ENCODE measurements at regions not wholly inside any gene's neighbourhood (a gene's known extent, or its start where the extent isn't known, plus 50 kb on each side); places are given as distances from the start of the nearest gene placed in this dataset.
A peak's percentile ranks its signal among the peaks of the same experiment; 100 is the strongest.
"Not testable (repeated sequence)": the region's sequence is repeated elsewhere in the genome, so short reads cannot be mapped to it uniquely, and the experiment has no call there.

DNA sequence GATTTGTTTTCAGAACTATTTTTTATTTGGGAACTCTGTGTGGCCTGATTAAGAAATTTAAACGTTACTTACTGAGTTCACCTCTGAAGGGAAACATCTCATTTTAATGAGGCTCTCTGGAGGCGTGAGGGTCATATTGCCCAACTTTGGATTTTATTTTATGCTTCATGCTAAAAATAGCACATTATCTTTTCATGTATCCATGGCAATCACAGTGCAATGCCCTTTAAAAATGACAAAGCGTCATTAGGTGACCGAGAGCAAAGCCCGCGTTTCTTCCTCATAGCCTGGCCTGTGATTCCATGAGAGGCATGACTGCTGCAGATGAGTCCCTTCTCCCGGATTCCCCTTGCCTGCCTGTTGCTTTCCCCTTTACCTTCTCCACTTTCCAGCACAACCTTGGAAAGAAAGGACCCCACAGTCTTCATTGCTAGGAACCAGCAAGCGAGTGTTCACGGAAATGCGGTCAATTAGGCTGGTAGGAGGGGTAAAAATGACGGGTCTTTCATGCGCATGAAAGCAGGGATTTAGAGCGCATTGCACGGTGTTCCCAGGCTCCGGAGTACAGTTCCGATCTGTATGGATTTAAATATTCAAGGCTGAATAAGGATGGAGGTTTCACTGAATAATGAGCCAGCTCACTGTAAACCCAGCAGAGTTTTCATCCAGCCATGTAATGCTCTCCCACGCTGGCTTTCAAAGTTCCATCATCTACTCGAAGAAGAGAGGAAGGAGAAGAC is 98.2 kb upstream of the PITRM1 start:
- no peak for ATAC-seq
- Mint-ChIP-seq H3K9me3 (no peaks in the 10 kb centered on the region), H3K27ac (no peak overlapping the region), H3K36me3 (no peaks in the 10 kb centered on the region)
- DNase-seq (ENCODE audit: low spot score in 2 of 2): no peak

GRCh38 chr10:3268025-3268424 is 95.4 kb upstream of the PITRM1 start:
- no peak for ATAC-seq
- Mint-ChIP-seq H3K36me3 (no peaks in the 10 kb centered on the region), H3K9me3 (no peaks in the 10 kb centered on the region), H3K27ac (no peak overlapping the region)
- no peak for DNase-seq (ENCODE audit: low spot score in 2 of 2)

DNA sequence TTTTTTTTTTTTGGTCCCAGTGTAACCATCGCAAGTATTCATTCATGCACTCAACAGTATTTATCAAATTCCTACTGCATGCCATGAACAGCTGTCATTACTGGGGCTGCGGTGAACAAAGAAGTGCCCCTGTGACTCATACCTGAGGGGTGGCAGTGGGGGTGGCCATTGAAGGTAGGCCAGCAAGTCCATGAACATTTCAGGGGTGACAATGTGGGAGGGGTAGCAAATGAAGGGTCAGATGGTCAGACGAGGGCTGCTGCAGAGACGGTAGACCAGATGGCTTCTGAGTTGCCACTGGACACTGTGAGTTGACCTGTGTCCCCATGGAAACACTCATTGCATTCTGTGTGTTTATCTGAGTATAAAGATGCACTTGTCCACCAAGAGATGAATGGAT is 92.5 kb upstream of the PITRM1 start:
- Mint-ChIP-seq H3K27ac (no peak overlapping the region), H3K36me3 (no peaks in the 10 kb centered on the region), H3K9me3 (no peaks in the 10 kb centered on the region)
- DNase-seq (ENCODE audit: low spot score in 2 of 2) (no peak), ATAC-seq (no peak)

DNA sequence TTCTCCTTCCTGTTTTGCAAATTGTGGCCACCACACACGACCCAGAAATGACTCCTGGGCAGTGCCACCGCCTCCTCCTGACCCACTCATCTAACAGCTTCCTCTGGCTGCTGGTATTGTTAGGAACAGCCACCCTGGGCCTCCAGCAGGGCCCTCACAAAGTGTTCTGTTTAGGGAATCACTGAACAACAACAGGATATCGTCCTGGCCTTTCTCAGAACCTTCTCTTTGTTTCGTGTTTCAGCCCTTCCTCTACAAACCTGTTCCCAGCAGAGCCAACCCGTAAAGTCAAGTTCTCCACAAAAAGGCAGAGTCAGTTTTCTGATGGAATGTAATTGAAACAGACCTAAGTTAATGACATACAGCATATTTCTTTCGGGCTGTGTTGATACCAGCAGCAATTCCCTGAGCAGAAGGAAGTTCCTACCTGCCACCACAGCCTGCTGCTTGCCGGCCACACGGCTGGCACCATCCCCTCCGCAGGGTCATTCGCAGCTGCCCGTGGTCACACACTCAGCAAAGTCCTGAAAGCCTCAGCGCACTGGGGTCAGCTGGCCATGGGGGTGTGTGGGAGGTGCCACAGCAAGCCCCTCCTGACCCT is 91.7 kb upstream of the PITRM1 start:
- peak overlapping the region in 1 of 2 donors; percentile 25 for H3K27ac Mint-ChIP-seq
- ATAC-seq (no peak), DNase-seq (ENCODE audit: low spot score in 2 of 2) (no peak)
- no peaks in the 10 kb centered on the region for H3K9me3 Mint-ChIP-seq
- H3K36me3 Mint-ChIP-seq: no peaks in the 10 kb centered on the region

- Mint-ChIP-seq H3K9me3 (no peaks in the 10 kb centered on the region), H3K36me3 (no peaks in the 10 kb centered on the region), H3K27ac (peak overlapping the region in 1 of 2 donors; percentile 25)
- ATAC-seq (no peak), DNase-seq (ENCODE audit: low spot score in 2 of 2) (no peak)
These were observed 91.2 kb upstream of the PITRM1 start for GRCh38 chr10:3263747-3264146.

- DNase-seq (ENCODE audit: low spot score in 2 of 2) (no peak), ATAC-seq (no peak)
- Mint-ChIP-seq H3K36me3 (no peaks in the 10 kb centered on the region), H3K9me3 (no peaks in the 10 kb centered on the region), H3K27ac (no peak overlapping the region)
These were observed 90.5 kb upstream of the PITRM1 start for GRCh38 chr10:3263082-3263481.

GRCh38 chr10:3261921-3262320 is 89.3 kb upstream of the PITRM1 start:
- no peak for ATAC-seq
- Mint-ChIP-seq H3K27ac (no peak overlapping the region), H3K9me3 (no peaks in the 10 kb centered on the region), H3K36me3 (no peaks in the 10 kb centered on the region)
- DNase-seq (ENCODE audit: low spot score in 2 of 2): no peak

DNA sequence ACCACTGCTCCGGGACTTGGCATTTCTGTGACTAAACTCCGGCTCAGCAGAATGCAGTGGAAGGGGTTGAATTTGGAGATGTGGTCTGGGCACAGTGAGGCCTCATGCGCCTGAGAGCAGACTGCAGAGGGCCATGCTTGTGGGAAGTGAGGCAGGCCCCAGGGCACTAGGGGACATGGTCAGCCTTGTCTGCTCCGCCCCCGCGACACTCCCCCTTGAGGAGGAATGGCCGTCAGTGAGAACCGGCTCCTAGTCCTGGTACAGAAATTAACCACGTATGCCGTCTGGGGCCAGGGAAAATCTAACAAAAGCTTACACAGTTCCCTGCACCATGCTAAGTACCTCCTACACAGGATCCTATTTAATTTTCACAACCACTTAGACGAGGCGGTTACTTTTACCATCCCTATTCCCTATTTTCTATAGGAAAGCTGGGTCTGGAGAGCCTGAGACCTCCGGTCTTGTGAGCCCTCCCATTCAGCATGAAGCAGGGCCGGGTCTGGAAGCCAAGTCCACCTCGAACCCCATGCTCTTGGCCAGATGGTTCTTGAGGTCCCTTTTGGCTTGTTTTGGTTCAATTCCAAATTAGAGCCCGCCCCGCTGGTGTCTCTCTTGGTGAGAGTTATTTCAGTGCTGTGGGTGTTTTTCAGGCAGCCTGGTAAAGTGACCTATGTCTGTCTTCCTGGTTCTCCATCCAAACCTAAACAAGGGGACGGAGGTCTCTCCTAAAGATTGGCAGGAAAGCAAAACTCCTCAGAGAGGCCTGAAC is 87.7 kb upstream of the PITRM1 start:
- no peak overlapping the region for H3K27ac Mint-ChIP-seq
- no peaks in the 10 kb centered on the region for H3K36me3 Mint-ChIP-seq
- H3K9me3 Mint-ChIP-seq: no peaks in the 10 kb centered on the region
- no peak for ATAC-seq
- DNase-seq (ENCODE audit: low spot score in 2 of 2): no peak

GRCh38 chr10:3259499-3259898 is 86.9 kb upstream of the PITRM1 start:
- ATAC-seq (no peak), DNase-seq (ENCODE audit: low spot score in 2 of 2) (no peak)
- Mint-ChIP-seq H3K27ac (no peak overlapping the region), H3K9me3 (no peaks in the 10 kb centered on the region), H3K36me3 (no peaks in the 10 kb centered on the region)

DNA sequence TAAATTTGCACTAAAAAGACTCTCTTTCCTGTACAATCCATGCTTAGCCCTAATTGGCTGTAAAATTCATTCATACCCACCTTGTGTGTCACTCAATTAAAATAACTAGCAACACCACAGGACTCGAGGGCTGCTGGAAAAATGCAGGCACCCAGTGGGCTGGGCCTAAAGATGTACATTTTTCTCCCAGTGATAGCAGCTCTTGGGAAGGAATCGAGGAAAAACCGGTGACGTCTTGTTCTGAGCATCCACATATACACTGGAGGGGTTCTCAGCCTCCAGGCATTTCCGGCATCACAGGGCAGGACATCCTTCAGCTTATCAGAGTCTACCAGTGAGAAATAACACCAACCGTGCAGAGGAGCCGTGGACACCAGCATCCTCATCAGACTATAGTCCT is 85.8 kb upstream of the PITRM1 start:
- H3K36me3 Mint-ChIP-seq: no peaks in the 10 kb centered on the region

GRCh38 chr10:3255616-3256015 is 83.0 kb upstream of the PITRM1 start:
- no peaks in the 10 kb centered on the region for H3K36me3 Mint-ChIP-seq
- no peak for ATAC-seq

More for the DNA sequence above, 85.8 kb upstream of the PITRM1 start:
- Mint-ChIP-seq H3K27ac (no peak overlapping the region), H3K9me3 (no peaks in the 10 kb centered on the region)
- DNase-seq (ENCODE audit: low spot score in 2 of 2) (no peak), ATAC-seq (no peak)

DNA sequence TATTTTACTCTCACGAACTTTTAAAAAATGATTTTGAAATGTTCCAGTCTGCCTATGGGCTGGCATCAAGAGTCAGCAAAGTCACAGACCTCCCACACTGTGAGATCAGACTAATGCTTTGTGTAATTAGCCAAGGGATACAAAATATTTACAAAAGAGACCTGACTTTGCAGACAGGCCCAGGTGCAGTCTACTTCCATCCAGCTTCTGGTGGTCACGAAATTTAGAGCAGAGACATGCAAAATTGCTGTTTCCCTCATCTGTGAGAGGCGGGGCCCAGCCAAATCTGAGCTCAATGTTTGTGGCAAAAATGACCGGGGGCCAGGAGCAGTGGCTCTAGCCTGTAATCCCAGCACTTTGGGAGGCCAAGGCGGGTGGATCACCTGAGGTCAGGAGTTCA is 82.5 kb upstream of the PITRM1 start:
- Mint-ChIP-seq H3K27ac (no peak overlapping the region), H3K9me3 (no peaks in the 10 kb centered on the region), H3K36me3 (no peaks in the 10 kb centered on the region)
- ATAC-seq: no peak
- no peak for DNase-seq (ENCODE audit: low spot score in 2 of 2)

More at GRCh38 chr10:3255616-3256015, 83.0 kb upstream of the PITRM1 start:
- DNase-seq (ENCODE audit: low spot score in 2 of 2): no peak
- H3K27ac Mint-ChIP-seq: no peak overlapping the region
- H3K9me3 Mint-ChIP-seq: no peaks in the 10 kb centered on the region

DNA sequence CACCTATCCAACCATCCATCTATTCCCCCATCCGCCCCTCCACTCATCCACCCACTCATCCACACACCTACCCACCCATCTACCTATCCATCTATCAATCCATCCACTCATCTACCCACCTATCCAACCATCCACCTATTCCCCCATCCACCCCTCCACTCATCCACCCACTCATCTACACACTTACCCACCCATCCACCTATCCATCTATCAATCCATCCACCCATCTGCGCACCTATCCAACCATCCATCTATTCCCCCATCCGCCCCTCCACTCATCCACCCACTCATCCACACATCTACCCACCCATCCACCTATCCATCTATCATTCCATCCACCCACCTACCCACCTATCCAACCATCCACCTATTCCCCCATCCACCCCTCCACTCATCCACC is 81.4 kb upstream of the PITRM1 start:
- not testable (repeated sequence) for H3K36me3 Mint-ChIP-seq; DNase-seq (ENCODE audit: low spot score in 2 of 2); H3K27ac Mint-ChIP-seq; ATAC-seq; H3K9me3 Mint-ChIP-seq

DNA sequence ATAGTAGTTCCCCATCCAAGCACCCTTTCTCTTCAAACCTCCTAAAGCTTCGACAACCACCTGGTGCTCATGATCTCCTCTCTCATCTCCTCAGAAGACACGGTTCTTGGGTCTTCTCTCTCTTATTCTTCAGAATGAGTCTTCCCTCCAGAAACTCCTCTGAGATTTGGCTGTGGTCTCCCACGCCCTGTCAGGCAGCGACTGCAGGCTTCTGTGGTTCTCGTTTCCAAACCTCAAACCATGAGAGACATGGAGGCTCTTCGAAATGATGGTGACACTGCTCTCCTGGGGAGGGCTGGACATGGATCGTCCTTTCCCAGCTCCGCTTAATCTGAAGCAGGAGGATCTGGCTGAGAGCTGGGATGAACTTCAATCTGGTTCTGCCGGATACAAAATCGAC is 78.6 kb upstream of the PITRM1 start:
- H3K9me3 Mint-ChIP-seq: no peaks in the 10 kb centered on the region
- ATAC-seq: peak in 1 of 2 donors; percentile 30
- no peak overlapping the region for H3K27ac Mint-ChIP-seq
- H3K36me3 Mint-ChIP-seq: no peaks in the 10 kb centered on the region
- no peak for DNase-seq (ENCODE audit: low spot score in 2 of 2)

GRCh38 chr10:3249307-3249889 is 76.8 kb upstream of the PITRM1 start:
- ATAC-seq: no peak
- Mint-ChIP-seq H3K27ac (no peak overlapping the region), H3K9me3 (no peaks in the 10 kb centered on the region), H3K36me3 (no peaks in the 10 kb centered on the region)
- DNase-seq (ENCODE audit: low spot score in 2 of 2): no peak

GRCh38 chr10:3248526-3249306 is 76.1 kb upstream of the PITRM1 start:
- Mint-ChIP-seq H3K36me3 (no peaks in the 10 kb centered on the region), H3K27ac (no peak overlapping the region), H3K9me3 (no peaks in the 10 kb centered on the region)
- no peak for ATAC-seq
- DNase-seq (ENCODE audit: low spot score in 2 of 2): no peak

GRCh38 chr10:3245395-3245794 is 72.8 kb upstream of the PITRM1 start:
- no peaks in the 10 kb centered on the region for H3K36me3 Mint-ChIP-seq
- no peaks in the 10 kb centered on the region for H3K9me3 Mint-ChIP-seq
- ATAC-seq (no peak), DNase-seq (ENCODE audit: low spot score in 2 of 2) (no peak)
- no peak overlapping the region for H3K27ac Mint-ChIP-seq
